T-helper 1 cell treated with Interleukin-12 subunit alpha and Interleukin-12 subunit beta and Interleukin-4 antibody, amounts not matched to agents 30 μg/mL and 1 μg/mL, for 36 hours (primary cell): ENCODE measurements at regions not wholly inside any gene's neighbourhood (a gene's known extent, or its start where the extent isn't known, plus 50 kb on each side); places are given as distances from the start of the nearest gene placed in this dataset.

Experiments
- H3K27ac Mint-ChIP-seq: one replicate; pipeline ENCODE4 v1.8.0; 2021; ENCODE audit warnings: mild to moderate bottlenecking, mixed read lengths
- H3K27me3 Mint-ChIP-seq: one replicate; pipeline ENCODE4 v1.8.0; 2021; ENCODE audit warnings: low read depth, mixed read lengths
- H3K36me3 Mint-ChIP-seq: one replicate; pipeline ENCODE4 v1.8.0; 2021; ENCODE audit warnings: low read depth, mixed read lengths
- H3K4me1 Mint-ChIP-seq: one replicate; pipeline ENCODE4 v1.8.0; 2021; ENCODE audit warnings: low read depth, mixed read lengths
- H3K4me3 Mint-ChIP-seq: one replicate; pipeline ENCODE4 v1.8.0; 2021; ENCODE audit warnings: mild to moderate bottlenecking, moderate library complexity, mixed read lengths
- H3K9me3 Mint-ChIP-seq: one replicate; pipeline ENCODE4 v1.8.0; 2021; ENCODE audit warnings: mixed read lengths

DNA sequence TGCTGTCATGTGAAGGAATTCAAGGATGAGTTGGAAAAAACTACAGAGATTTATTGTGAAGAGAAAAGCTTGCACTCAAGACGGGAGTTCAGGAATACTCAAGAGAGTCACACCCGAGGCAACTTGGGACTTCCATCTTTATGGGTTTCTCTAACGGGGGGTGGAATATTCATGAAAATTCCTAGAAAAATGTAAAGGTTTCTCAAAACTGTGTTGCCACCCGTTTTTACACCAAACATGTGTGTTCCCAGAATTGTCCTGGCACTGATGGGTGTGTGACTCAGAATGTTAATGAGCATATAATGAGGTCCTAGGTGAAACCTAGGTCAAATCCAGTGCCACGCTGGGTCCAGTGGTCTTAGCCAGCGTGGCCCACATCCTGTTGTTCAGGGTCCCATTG is 381.5 kb downstream of the CDH26 start:
- H3K9me3 Mint-ChIP-seq = no peaks in the 10 kb centered on the region
- no peaks in the 10 kb centered on the region for H3K27me3 Mint-ChIP-seq
- no peak overlapping the region for H3K4me3 Mint-ChIP-seq
- no peaks in the 10 kb centered on the region for H3K36me3 Mint-ChIP-seq
- H3K4me1 Mint-ChIP-seq = no peaks in the 10 kb centered on the region
- no peak overlapping the region for H3K27ac Mint-ChIP-seq

DNA sequence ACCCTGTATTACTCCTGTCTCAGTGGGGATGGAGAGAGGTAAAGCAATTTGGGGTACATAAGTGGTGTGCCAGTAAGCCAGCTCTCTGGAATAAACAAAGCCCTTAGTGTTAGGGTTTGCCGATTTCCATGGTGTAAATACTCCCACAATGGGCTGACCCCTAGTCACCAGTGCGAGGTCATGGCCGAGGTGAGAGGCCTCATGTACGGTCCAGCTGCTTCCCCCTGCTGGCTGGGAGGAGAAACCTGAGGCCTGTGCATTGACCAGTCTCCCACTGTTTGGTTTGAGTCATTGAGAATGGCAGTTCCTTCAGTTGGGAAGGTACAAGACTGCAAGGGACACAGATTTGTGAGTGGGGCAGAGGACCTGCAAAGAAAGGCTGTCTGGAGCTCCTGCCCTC is 382.0 kb downstream of the CDH26 start:
- Mint-ChIP-seq H3K9me3 (no peaks in the 10 kb centered on the region), H3K36me3 (no peaks in the 10 kb centered on the region), H3K4me1 (no peaks in the 10 kb centered on the region), H3K27me3 (no peaks in the 10 kb centered on the region), H3K4me3 (no peak overlapping the region), H3K27ac (no peak overlapping the region)

GRCh38 chr20:60341062-60341461 is 382.8 kb downstream of the CDH26 start:
- Mint-ChIP-seq H3K27ac (no peak overlapping the region), H3K36me3 (no peaks in the 10 kb centered on the region), H3K4me3 (no peak overlapping the region), H3K27me3 (no peaks in the 10 kb centered on the region), H3K9me3 (no peaks in the 10 kb centered on the region), H3K4me1 (no peaks in the 10 kb centered on the region)

DNA sequence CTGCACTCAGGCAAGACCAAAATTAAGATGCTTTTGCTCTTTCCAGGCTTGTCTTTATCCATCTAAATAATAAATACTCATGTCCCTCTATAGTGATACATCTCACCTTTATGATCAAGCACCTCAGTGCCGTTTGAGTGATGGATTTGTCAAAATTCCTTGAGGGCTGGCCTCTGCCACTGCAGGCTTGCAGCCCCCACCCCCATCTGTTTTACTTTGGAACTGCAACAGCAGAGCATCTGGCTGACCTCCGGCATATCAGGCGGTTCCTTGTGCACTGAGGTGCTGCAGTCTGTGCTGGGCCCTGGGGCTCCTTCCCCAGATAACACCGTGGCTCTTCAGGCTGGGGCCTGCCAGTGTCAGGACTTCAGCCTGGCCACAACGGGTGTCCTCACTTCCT is 386.9 kb downstream of the CDH26 start:
- Mint-ChIP-seq H3K9me3 (no peaks in the 10 kb centered on the region), H3K4me1 (no peaks in the 10 kb centered on the region), H3K36me3 (no peaks in the 10 kb centered on the region), H3K27ac (no peak overlapping the region), H3K4me3 (no peak overlapping the region), H3K27me3 (no peaks in the 10 kb centered on the region)

GRCh38 chr20:60349418-60349817 is 391.2 kb downstream of the CDH26 start:
- no peaks in the 10 kb centered on the region for H3K27me3 Mint-ChIP-seq
- H3K4me1 Mint-ChIP-seq = no peaks in the 10 kb centered on the region
- H3K4me3 Mint-ChIP-seq = no peak overlapping the region
- H3K27ac Mint-ChIP-seq = no peak overlapping the region
- H3K36me3 Mint-ChIP-seq = no peaks in the 10 kb centered on the region
- H3K9me3 Mint-ChIP-seq = no peaks in the 10 kb centered on the region

- Mint-ChIP-seq H3K4me3 (no peak overlapping the region), H3K4me1 (no peaks in the 10 kb centered on the region), H3K27me3 (no peaks in the 10 kb centered on the region), H3K36me3 (no peaks in the 10 kb centered on the region), H3K9me3 (no peaks in the 10 kb centered on the region), H3K27ac (no peak overlapping the region)
Observed at GRCh38 chr20:60352017-60352416, 393.8 kb downstream of the CDH26 start.

- H3K27ac Mint-ChIP-seq = no peak overlapping the region
- H3K36me3 Mint-ChIP-seq = no peaks in the 10 kb centered on the region
- no peak overlapping the region for H3K4me3 Mint-ChIP-seq
- no peaks in the 10 kb centered on the region for H3K27me3 Mint-ChIP-seq
- no peaks in the 10 kb centered on the region for H3K9me3 Mint-ChIP-seq
- H3K4me1 Mint-ChIP-seq = no peaks in the 10 kb centered on the region
Observed at GRCh38 chr20:60352596-60352995, 394.4 kb downstream of the CDH26 start.

DNA sequence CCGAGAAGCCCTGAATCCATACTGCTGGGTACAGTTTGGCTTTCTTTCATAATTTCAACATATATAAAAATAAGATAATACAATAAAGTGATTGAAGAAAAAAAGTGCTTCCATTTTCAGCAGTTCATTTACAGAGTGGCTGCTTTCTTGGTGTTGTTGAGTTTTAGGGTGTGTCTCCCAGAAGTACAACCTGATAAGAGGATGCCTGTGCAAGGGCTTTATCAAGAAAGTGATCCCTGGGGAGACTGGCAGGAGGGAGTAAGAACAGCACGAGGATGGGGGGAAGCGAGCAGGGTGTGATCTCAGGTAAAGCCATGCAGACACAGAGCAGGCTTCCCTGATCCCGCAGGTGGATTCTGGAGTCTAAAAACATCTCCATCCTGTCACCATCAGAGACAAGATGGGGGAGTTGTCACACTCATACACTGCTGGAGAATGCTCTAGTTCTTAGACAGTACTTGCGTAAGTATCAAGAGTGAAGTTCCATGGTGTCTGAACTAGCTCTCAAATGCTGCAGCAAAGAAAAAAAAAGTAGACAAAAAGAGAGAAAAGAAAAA is 395.9 kb downstream of the CDH26 start:
- Mint-ChIP-seq H3K36me3 (no peaks in the 10 kb centered on the region), H3K27ac (no peak overlapping the region), H3K9me3 (no peaks in the 10 kb centered on the region), H3K27me3 (no peaks in the 10 kb centered on the region), H3K4me1 (no peaks in the 10 kb centered on the region), H3K4me3 (no peak overlapping the region)

DNA sequence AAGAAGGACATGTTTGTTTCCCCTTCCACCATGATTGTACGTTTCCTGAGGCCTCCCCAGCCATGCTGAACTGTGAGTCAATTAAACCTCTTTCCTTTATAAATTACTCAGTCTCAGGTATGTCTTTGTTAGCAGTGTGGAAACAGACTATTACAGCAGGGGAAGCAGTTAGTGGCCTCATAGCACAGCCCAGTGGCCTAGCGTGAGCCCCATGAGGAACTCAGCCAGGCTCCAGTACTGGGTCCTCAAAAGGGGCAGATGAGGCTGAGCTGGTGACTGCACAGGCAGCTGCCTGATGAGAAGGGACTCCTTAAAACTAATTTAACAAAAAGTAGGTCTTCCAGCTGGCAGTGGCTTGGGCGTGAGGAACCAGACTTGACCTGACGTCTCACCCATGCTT is 399.9 kb downstream of the CDH26 start:
- H3K4me1 Mint-ChIP-seq = no peaks in the 10 kb centered on the region
- no peak overlapping the region for H3K4me3 Mint-ChIP-seq
- H3K9me3 Mint-ChIP-seq = no peaks in the 10 kb centered on the region
- H3K27me3 Mint-ChIP-seq = no peaks in the 10 kb centered on the region
- no peak overlapping the region for H3K27ac Mint-ChIP-seq
- no peaks in the 10 kb centered on the region for H3K36me3 Mint-ChIP-seq

DNA sequence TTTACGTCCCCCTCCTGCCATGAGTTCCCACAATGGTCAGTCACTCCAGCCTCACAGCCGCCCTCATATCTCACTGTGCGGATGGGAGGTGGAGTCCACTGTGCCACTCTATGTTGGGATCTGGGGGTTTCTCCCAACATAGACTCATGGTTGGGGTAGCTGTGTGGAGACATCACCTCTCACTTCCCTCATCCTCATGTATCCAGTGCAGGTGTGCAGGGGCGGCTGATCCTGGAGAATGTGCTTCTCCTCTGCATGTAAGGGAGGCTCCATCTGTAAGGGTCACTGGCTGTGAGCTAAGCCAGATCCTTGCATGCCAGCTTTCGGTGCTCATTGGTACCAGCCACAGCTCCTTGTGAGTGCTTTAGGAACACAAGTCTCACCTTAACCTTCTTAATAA is 400.8 kb downstream of the CDH26 start:
- no peaks in the 10 kb centered on the region for H3K9me3 Mint-ChIP-seq
- H3K27ac Mint-ChIP-seq = no peak overlapping the region
- no peak overlapping the region for H3K4me3 Mint-ChIP-seq

GRCh38 chr20:60361761-60362395 is 403.7 kb downstream of the CDH26 start:
- no peaks in the 10 kb centered on the region for H3K36me3 Mint-ChIP-seq
- H3K4me1 Mint-ChIP-seq = no peaks in the 10 kb centered on the region
- H3K27ac Mint-ChIP-seq = no peak overlapping the region
- no peak overlapping the region for H3K4me3 Mint-ChIP-seq
- H3K9me3 Mint-ChIP-seq = no peaks in the 10 kb centered on the region
- no peaks in the 10 kb centered on the region for H3K27me3 Mint-ChIP-seq

More for the DNA sequence above, 400.8 kb downstream of the CDH26 start:
- no peaks in the 10 kb centered on the region for H3K4me1 Mint-ChIP-seq
- H3K36me3 Mint-ChIP-seq = no peaks in the 10 kb centered on the region
- no peaks in the 10 kb centered on the region for H3K27me3 Mint-ChIP-seq

DNA sequence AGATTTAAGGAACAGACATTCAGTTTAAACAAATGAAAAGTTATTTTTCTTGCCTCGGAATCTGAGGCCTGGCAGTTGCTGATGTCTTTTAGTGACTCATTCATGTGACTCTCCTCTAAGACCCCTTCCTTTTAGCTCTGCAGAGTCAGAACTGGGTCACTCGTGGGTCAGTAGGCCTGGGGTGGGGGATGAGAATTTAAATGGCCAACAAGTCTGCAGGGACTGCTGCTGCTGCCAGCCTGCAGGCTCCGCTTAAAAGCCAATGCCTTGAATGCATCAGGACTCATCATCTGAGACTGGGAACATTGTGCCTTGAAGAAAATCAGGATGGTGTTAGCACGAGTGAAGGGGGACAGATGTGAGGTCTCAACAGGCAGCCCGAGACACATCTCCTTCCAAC is 404.3 kb downstream of the CDH26 start:
- H3K4me1 Mint-ChIP-seq = no peaks in the 10 kb centered on the region
- H3K27me3 Mint-ChIP-seq = no peaks in the 10 kb centered on the region
- no peak overlapping the region for H3K27ac Mint-ChIP-seq
- no peaks in the 10 kb centered on the region for H3K36me3 Mint-ChIP-seq
- no peaks in the 10 kb centered on the region for H3K9me3 Mint-ChIP-seq
- H3K4me3 Mint-ChIP-seq = no peak overlapping the region

DNA sequence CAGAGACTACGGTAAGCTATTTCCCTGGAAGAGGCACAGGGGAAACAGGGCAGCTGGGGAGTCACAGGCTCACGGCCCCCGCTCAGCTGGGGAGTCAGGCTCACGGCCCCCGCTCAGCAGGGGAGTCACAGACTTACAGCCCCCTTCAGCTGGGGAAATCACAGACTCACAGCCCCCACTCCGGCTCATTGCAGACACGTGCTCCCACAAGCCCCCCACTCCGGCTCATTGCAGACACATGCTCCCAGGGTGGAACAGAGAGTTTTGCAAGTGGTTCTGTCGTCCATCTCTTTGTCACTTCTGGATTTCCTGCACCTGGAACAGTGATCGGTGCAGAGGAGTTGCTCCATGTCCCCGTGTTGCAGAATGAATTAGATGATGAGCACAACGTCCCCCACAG is 405.5 kb downstream of the CDH26 start:
- H3K4me1 Mint-ChIP-seq = no peaks in the 10 kb centered on the region
- no peak overlapping the region for H3K4me3 Mint-ChIP-seq
- H3K9me3 Mint-ChIP-seq = no peaks in the 10 kb centered on the region
- H3K27me3 Mint-ChIP-seq = no peaks in the 10 kb centered on the region
- H3K36me3 Mint-ChIP-seq = no peaks in the 10 kb centered on the region
- no peak overlapping the region for H3K27ac Mint-ChIP-seq

DNA sequence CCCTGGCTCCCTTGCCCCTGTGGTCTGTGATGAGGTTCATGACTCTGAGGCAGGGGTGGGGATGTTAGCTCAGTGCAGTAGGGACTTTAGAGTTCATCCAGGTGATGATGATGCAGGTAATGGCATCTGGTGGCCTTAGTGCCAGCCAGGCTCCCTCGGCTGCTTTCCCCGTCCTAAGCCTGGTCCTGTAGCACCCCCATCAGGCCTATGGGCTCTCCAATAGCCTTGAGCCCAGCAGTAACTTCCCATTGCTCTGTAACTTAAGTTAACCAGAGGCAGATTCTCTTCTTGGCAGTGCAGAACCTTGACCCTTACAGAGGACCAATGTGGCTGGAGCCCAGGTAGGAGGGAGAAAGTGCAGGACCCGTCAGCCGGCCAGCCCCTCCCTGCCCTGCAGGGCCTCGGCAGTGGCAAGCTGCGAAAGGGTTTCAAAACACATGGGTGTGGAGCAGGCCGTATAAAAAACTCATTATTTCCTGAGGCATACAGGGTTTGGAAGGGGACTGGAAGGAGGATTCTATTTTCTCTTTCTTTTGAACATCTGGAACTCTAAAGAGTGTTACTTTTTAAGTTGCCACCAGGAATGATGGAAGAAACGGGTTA is 406.9 kb downstream of the CDH26 start:
- Mint-ChIP-seq H3K27ac (no peak overlapping the region), H3K4me3 (no peak overlapping the region), H3K4me1 (no peaks in the 10 kb centered on the region), H3K27me3 (no peaks in the 10 kb centered on the region), H3K36me3 (no peaks in the 10 kb centered on the region), H3K9me3 (no peaks in the 10 kb centered on the region)

- H3K9me3 Mint-ChIP-seq = no peaks in the 10 kb centered on the region
- H3K4me3 Mint-ChIP-seq = no peak overlapping the region
- H3K27me3 Mint-ChIP-seq = no peaks in the 10 kb centered on the region
- no peaks in the 10 kb centered on the region for H3K36me3 Mint-ChIP-seq
- H3K27ac Mint-ChIP-seq = no peak overlapping the region
- H3K4me1 Mint-ChIP-seq = no peaks in the 10 kb centered on the region
Observed at GRCh38 chr20:60365882-60366281, 407.7 kb downstream of the CDH26 start.
